Activated CD4-positive, alpha-beta T cell treated with anti-CD3 and anti-CD28 coated beads for 48 hours (primary cell): ENCODE measurements at regions not wholly inside any gene's neighbourhood (a gene's known extent, or its start where the extent isn't known, plus 50 kb on each side); places are given as distances from the start of the nearest gene placed in this dataset.

Source experiments
- DNase-seq: peaks from one replicate; pipeline ENCODE4 v3.0.0-alpha.2; 2020

GRCh38 chr14:44131861-44132260, 375.2 kb downstream of the FSCB start:
- DNase-seq = no peak

DNA sequence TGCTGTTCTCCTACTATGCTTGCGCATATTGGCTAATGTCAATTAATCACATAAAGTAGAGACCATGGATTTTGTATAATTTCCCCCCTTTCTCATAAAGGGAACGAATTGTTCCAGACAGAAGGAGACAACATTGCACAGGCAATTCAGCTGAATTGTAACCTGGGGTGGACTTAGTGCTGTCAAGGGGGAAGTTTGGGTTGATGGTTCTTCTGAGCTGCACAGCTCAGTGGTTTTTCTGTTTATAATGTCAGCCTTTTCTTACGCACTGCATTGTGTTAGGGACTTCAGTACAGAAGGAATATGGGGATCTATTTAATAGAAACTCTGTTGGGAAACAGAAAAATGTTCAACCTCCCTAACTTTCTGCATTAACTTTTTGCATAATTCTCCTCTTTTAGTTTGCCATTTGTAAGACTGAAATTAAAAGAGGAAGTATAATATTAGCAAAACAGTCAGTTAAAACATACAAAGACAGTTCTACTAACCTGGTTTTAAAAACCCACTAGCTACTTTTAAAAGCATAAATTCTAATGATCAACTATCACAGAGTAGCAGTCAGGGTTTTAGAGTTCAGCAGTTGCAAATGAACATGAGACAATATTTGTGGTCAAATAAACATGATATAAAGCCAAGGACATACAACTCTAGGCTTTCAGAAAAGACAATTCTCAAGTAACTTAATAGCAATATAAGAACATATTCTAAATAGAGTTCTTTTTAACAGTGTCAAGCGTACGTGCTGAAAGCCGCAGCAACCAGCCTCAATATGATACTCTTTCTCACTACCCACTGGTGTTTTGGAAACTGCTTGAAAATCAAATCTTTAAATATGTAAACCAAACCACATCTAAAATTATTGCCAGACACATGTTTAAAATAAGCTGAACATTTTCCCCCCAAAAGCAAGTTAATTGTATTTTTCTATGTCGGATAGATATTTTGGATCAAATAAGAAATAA, 393.0 kb downstream of the FSCB start:
- DNase-seq = no peak

DNA sequence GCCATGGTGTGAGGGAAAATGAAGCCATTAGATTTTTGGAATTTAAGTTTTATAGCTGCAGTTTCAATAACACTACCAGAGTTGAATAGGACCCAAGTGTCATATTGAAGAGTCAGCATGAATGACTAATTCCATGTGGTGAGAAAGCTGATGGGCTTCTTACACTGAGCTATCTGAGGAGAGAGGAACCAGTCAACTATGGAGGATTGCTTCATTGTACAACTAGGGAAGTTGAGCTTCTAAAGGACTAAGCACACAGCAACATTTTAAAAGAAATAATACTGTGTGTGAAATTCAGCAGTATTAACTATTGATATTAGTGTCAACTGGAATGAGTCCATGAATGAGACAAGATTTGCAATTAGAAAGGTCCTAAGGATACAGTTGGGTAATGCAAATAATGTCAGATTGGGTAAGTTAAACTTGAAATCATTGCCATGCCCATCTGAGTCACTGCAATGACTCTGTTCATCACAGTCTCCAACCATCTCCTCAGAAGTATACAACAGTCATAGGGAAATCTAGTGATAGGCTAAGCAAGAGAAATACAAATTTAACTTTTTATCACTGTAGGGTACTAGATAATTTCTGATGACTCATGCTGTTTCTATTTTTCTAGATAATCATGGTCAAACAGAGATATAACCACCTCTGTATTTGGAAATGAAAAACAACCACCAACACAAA, 394.2 kb downstream of the FSCB start:
- DNase-seq = no peak

DNA sequence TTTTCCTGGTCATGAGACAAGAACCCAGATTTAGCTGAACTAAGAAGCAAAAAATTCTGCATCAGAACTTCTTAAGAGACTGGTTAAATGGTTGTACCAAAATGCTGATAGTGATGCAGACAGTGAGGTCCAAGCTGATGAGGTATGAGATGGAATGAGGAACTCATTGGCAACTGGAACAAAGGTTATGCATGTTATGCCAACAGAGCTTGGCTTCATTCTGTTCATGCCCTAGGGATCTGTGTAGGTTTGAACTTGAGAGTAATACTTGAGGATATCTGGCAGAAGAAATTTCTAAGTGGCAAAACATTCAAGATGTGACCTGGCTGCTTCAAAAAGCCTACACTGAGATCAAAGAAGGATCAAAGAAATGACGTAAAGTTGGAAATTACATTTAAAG, 398.0 kb downstream of the FSCB start:
- no peak for DNase-seq

- DNase-seq = no peak
Measured at GRCh38 chr14:44108601-44109000, 398.5 kb downstream of the FSCB start.

- no peak for DNase-seq
Measured at GRCh38 chr14:44107156-44107555, 399.9 kb downstream of the FSCB start.

GRCh38 chr14:44099743-44100488, 407.2 kb downstream of the FSCB start:
- DNase-seq = no peak

DNA sequence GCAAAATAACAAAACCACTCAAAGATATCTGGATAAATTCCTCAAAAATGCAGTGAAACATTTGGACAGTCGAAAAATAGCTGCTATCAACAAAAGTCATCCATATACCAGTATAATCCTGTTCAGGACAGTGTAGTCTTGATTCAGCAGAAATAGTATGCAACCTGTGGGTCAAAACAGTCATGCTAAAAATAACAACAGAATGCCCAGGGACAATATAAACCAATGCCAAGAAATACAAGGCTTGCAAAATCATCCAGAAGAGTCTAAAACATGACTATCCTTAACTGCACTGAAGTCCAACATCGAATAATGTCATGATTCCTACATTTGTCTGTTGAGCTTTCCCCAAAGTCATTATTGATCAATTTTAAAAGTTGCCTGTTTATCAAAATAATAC, 425.9 kb downstream of the FSCB start:
- DNase-seq = no peak

DNA sequence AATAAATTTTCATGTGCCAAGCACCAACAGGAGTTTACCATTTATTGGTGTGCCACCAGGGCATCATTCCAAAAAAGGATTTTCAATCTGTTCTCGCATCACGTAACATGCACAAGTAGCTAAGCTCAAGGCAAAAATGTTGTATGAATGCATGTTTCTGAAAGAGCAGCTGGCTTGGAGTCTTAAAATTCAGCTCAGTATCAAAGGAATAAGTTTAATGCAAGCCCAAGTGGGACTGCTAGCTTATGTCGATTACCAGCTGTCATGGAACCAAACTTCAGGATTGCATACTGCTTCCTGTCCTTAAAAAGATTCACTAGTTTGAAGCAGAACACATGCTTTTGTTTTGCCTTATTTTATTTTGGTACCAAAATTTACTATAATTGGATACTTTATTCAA, 437.0 kb downstream of the FSCB start:
- DNase-seq = no peak

DNA sequence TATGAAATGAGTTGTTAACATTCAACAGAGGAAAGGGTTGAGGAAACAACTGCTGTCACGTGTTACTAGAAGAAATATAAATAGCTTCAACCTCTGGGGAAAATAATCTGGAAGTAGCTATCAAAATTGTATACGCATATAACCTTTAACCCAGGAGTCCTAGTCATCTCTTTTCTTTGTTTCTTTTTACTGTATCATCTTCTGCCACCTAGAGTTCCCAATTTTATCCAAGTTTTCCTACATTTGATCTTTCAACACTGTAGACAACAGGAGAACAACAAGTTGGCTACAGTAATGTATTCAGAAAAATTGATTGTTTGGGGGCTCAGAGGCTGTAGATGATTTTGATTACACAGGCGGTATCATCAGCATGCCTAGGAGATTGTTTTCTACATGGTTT, 453.7 kb downstream of the FSCB start:
- DNase-seq = no peak

DNA sequence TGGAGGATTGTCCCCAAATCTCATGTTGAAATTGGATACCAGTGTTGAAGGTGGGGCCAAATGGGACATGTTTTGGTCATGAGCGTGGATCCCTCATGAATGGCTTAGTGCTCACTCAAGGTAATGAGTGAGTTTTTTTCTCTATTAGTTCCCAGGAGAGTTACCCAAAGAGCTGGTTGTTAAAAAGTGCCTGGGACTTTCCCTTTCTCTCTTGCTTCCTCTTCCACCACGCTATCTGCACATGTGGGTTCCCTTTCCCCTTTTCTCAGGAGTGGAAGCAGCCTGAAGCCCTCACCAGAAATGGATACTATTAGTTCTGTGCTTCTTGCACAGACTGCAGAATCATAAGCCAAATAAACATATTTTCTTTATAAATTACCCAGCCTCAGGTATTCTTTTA, 465.4 kb downstream of the FSCB start:
- DNase-seq = no peak

DNA sequence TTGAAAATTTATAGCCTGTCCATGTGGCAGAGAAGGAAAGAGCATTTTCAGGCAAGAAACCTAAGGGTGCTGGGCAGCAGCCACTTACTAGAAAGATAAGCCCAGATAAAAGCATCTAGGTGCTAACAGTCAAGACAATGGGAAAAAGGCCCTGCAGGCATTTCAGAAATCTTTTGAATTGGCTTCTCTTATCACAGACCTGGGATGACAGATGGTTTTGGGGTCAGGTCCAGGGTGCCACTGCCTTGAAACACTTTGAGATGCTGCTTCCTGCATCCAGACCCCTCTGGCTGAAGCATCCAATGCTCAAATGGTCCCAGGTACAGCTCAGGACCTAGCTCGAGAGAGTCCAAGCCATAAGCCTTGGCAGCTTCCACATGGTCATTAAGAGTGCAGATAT, 466.5 kb downstream of the FSCB start:
- no peak for DNase-seq

GRCh38 chr14:44036248-44036647, 470.8 kb downstream of the FSCB start:
- no peak for DNase-seq

DNA sequence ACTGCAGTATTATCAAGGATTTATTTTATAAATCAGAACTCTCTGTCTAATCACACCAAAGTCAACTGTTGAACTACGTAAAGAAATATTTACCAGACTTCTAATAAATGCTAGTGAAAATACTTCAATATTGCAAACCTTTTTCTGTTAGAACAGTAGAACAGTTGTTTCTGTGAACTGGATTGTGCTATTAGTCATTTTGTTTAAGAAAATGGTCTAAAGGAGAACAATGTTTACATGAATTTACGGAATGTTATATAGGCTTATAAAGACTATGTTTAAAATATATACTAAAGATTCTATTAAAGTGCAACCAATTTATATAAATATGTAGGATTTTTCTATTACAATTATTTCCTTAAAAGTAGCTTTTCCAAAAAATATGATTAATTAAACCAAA, 471.4 kb downstream of the FSCB start:
- no peak for DNase-seq

- DNase-seq = no peak
Measured at GRCh38 chr14:44030831-44031383, 476.2 kb downstream of the FSCB start.

- no peak for DNase-seq
Measured at GRCh38 chr14:44029933-44030332, 477.1 kb downstream of the FSCB start.

- no peak for DNase-seq
Measured at GRCh38 chr14:44027397-44027796, 479.7 kb downstream of the FSCB start.

GRCh38 chr14:44010595-44010994, 496.5 kb downstream of the FSCB start:
- DNase-seq = no peak

- no peak for DNase-seq
Measured at GRCh38 chr14:44010071-44010470, 497.0 kb downstream of the FSCB start.

GRCh38 chr14:44009642-44010041, 497.4 kb downstream of the FSCB start:
- no peak for DNase-seq

DNA sequence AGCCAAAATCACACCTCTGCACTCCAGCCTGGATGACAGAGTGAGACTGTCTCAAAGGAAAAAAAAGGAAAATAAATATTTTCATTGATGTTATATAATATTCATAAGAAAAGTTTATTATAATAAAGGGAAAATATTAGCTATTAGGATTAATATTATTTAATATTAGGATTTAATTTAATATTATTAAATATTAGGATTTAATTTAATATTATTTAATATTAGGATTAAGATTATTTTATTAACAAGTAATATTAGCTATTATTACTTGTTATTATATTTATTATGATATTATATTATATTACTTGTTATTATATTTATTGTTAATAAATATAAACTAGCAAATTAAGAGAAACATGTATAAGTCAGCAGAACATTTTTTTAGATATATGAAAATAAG, 518.1 kb downstream of the FSCB start:
- DNase-seq = no peak

DNA sequence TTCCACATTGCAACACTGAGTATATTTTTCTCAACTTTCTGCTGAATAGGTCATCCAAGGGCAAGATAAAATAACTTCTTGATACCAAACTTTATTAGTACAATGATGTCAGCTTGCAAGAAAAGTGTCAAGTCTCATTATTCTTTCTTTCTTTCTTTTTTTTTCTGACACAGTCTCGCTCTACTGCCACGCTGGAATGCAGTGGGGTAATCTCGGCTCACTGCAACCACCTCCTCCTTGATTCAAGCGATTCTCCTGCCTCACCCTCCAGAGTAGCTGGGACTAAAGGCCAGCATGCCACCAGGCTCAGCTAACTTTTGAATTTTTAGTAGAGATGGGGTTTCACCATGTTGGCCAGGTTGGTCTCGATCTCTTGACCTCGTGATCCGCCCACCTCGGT, 523.4 kb downstream of the FSCB start:
- DNase-seq = no peak

DNA sequence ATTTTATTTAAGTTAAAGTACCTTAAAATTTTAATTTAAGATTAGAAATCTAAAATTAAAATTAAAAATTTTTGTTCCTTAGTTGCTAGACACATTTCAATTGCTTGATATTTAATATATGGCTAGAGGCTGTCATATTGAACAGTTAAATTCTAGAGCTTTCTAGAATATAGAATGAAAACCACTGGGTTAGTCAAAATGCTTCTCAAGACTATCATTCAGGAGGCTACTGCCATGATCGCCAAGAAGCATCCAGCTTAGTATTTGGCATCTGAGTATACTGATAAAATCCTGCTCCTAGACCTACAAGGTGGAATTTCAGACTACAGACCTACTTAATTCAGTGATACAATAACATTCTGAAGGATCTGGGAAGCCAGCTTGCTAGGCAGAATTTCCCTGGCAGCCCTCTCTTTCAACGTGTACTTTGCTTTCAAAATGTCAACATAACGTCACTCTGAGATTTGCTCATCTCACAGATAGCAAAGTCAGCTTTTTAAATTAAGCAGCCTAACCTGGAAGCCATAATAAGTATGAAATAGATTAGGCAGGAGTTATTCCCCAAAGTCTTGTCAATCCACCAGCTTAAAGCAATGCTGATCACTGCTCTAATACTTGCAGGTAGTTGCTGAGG, 525.8 kb downstream of the FSCB start:
- no peak for DNase-seq
